B cell (primary cell): ENCODE measurements at regions not wholly inside any gene's neighbourhood (a gene's known extent, or its start where the extent isn't known, plus 50 kb on each side); places are given as distances from the start of the nearest gene placed in this dataset.
"Not testable (repeated sequence)": the region's sequence is repeated elsewhere in the genome, so short reads cannot be mapped to it uniquely, and the experiment has no call there.

Experiments
- EZH2 ChIP-seq: IDR thresholded peaks from 2 replicates; pipeline ENCODE4 v1.6.1; 2012; ENCODE audit warnings: borderline replicate concordance, low read depth, mild to moderate bottlenecking, moderate library complexity, low read length; ENCODE audit not compliant: insufficient read depth, poor library complexity, severe bottlenecking
- TF ChIP-seq, protein P1 (sequence below): fragments of 200-600 bp; IDR thresholded peaks from one replicate; pipeline ENCODE4 v1.8.0; 2022; ENCODE audit warnings: antibody characterized with exemption, mild to moderate bottlenecking

DNA sequence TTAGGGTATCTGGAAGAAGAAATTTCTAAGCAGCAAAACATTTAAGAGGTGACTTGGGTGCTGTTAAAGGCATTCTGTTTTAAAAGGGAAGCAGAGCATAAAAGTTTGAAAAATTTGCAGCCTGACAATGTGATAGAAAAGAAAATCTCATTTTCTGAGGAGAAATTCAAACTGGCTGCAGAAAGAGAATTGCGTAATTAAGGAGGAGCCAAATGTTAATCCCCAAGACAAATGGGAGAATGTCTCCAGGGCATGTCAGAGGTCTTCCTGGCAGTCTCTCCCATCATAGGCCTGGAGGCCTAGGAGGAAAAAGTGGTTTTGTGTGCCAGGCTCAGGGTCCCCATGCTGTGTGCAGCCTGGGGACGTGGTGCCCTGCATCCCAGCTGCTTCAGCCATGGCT is 230.6 kb downstream of the TAF11L14 start:
- TF ChIP-seq, protein P1, sequence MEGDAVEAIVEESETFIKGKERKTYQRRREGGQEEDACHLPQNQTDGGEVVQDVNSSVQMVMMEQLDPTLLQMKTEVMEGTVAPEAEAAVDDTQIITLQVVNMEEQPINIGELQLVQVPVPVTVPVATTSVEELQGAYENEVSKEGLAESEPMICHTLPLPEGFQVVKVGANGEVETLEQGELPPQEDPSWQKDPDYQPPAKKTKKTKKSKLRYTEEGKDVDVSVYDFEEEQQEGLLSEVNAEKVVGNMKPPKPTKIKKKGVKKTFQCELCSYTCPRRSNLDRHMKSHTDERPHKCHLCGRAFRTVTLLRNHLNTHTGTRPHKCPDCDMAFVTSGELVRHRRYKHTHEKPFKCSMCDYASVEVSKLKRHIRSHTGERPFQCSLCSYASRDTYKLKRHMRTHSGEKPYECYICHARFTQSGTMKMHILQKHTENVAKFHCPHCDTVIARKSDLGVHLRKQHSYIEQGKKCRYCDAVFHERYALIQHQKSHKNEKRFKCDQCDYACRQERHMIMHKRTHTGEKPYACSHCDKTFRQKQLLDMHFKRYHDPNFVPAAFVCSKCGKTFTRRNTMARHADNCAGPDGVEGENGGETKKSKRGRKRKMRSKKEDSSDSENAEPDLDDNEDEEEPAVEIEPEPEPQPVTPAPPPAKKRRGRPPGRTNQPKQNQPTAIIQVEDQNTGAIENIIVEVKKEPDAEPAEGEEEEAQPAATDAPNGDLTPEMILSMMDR = not testable (repeated sequence)
- TF ChIP-seq EZH2 = not testable (repeated sequence)
